Vagina (tissue), 2 donors: ENCODE measurements at regions not wholly inside any gene's neighbourhood (a gene's known extent, or its start where the extent isn't known, plus 50 kb on each side); places are given as distances from the start of the nearest gene placed in this dataset.

Experiments used
- DNase-seq, 2 donors: peaks; one replicate each; pipeline ENCODE4 v3.0.0-alpha.2; 2017; ENCODE audit errors: extremely low spot score in 2 of 2
- H3K27ac ChIP-seq: fragments of 200-600 bp; sonication (generic); one replicate; pipeline ENCODE4 v1.5.1; 2019
- H3K27me3 ChIP-seq: fragments of 200-600 bp; sonication (generic); one replicate; pipeline ENCODE4 v1.5.1; 2019
- H3K36me3 ChIP-seq, 2 donors: fragments of 200-600 bp; sonication (generic); one replicate each; pipeline ENCODE4 v1.5.1; 2017 to 2019
- H3K4me1 ChIP-seq: fragments of 200-600 bp; sonication (generic); one replicate; pipeline ENCODE4 v1.5.1; 2019
- H3K4me3 ChIP-seq, 2 donors: fragments of 200-600 bp; sonication (generic); 1 replicate in 1 of 2; 2 replicates in 1 of 2; pipeline ENCODE4 v1.5.1; 2016 to 2019
- H3K9me3 ChIP-seq: fragments of 200-600 bp; sonication (generic); one replicate; pipeline ENCODE4 v1.5.1; 2019
- CTCF ChIP-seq, 3 experiments: fragments of 450-650 bp in 2 of 3; fragments of 200-600 bp in 1 of 3; sonication (generic) in 1 of 3; IDR thresholded peaks; one replicate each; pipeline ENCODE4 v1.5.1; 2017 to 2019; ENCODE audit warnings: antibody characterized with exemption in 3 of 3, mild to moderate bottlenecking in 2 of 3, moderate library complexity in 2 of 3
- POLR2A ChIP-seq, 2 donors: fragments of 450-650 bp; IDR thresholded peaks; one replicate each; pipeline ENCODE4 v1.6.1; 2017; ENCODE audit warnings: antibody characterized with exemption in 2 of 2, mild to moderate bottlenecking in 2 of 2, moderate library complexity in 2 of 2
- POLR2AphosphoS5 ChIP-seq, 2 donors: sonication (generic); formaldehyde crosslinking; IDR thresholded peaks; one replicate each; pipeline ENCODE4 v1.9.0; 2017; ENCODE audit warnings: antibody characterized with exemption in 2 of 2, mild to moderate bottlenecking in 2 of 2, low read depth in 1 of 2; ENCODE audit not compliant: insufficient read depth in 1 of 2
- intact Hi-C: fragments of 100-400 bp; cut with DNase I; formaldehyde crosslinking; loops from one replicate; pipeline ENCODE4 v1.15.1; 2023

- Histone ChIP-seq H3K4me1 (peaks cover 11% of the 10 kb centered on the region), H3K36me3 (no peaks in the 10 kb centered on the region)
Observed at GRCh38 chr7:47672271-47672791, 90.4 kb upstream of the TNS3 start.

GRCh38 chr7:47671358-47671757 lies 89.4 kb upstream of the TNS3 start:
- no peak for DNase-seq
- Histone ChIP-seq H3K36me3 (no peaks in the 10 kb centered on the region), H3K4me3 (no peak overlapping the region), H3K27ac (no peak overlapping the region), H3K27me3 (no peaks in the 10 kb centered on the region), H3K4me1 (peaks cover 11% of the 10 kb centered on the region), H3K9me3 (no peaks in the 10 kb centered on the region)
- intact Hi-C loops, result no loop called here
- no peak for TF ChIP-seq POLR2A (IDR thresholded peaks at IDR 0.05)
- no peak for TF ChIP-seq CTCF (IDR thresholded peaks at IDR 0.05)
- no peak for TF ChIP-seq POLR2AphosphoS5 (IDR thresholded peaks at IDR 0.05; ENCODE audit: insufficient read depth in 1 of 2, low read depth in 1 of 2)

More at GRCh38 chr7:47672271-47672791, 90.4 kb upstream of the TNS3 start:
- TF ChIP-seq POLR2A (IDR thresholded peaks at IDR 0.05) (no peak), CTCF (IDR thresholded peaks at IDR 0.05) (no peak), POLR2AphosphoS5 (IDR thresholded peaks at IDR 0.05; ENCODE audit: insufficient read depth in 1 of 2, low read depth in 1 of 2) (no peak)
- H3K4me3 ChIP-seq, result no peak overlapping the region
- no peaks in the 10 kb centered on the region for H3K27me3 ChIP-seq
- no peaks in the 10 kb centered on the region for H3K9me3 ChIP-seq
- intact Hi-C loops, result no loop called here
- H3K27ac ChIP-seq, result no peak overlapping the region
- no peak for DNase-seq

GRCh38 chr7:47670729-47671128 lies 88.8 kb upstream of the TNS3 start:
- H3K4me3 ChIP-seq, result no peak overlapping the region

GRCh38 chr7:47669901-47670384 lies 88.0 kb upstream of the TNS3 start:
- TF ChIP-seq CTCF (IDR thresholded peaks at IDR 0.05) (no peak), POLR2A (IDR thresholded peaks at IDR 0.05) (no peak), POLR2AphosphoS5 (IDR thresholded peaks at IDR 0.05; ENCODE audit: insufficient read depth in 1 of 2, low read depth in 1 of 2) (no peak)
- intact Hi-C loops, result no loop called here
- Histone ChIP-seq H3K4me3 (no peak overlapping the region), H3K27ac (peak overlapping the region; percentile 31), H3K27me3 (no peaks in the 10 kb centered on the region), H3K9me3 (no peaks in the 10 kb centered on the region), H3K36me3 (no peaks in the 10 kb centered on the region), H3K4me1 (peaks cover 11% of the 10 kb centered on the region)
- no peak for DNase-seq

More at GRCh38 chr7:47670729-47671128, 88.8 kb upstream of the TNS3 start:
- Histone ChIP-seq H3K9me3 (no peaks in the 10 kb centered on the region), H3K4me1 (peaks cover 11% of the 10 kb centered on the region), H3K27me3 (no peaks in the 10 kb centered on the region), H3K27ac (no peak overlapping the region), H3K36me3 (no peaks in the 10 kb centered on the region)
- TF ChIP-seq POLR2AphosphoS5 (IDR thresholded peaks at IDR 0.05; ENCODE audit: insufficient read depth in 1 of 2, low read depth in 1 of 2), result no peak
- intact Hi-C loops, result no loop called here
- DNase-seq, result no peak

- intact Hi-C loops, result no loop called here
- H3K9me3 ChIP-seq, result no peaks in the 10 kb centered on the region
- peak overlapping the region; percentile 31 for H3K27ac ChIP-seq
- H3K36me3 ChIP-seq, result no peaks in the 10 kb centered on the region
- H3K4me1 ChIP-seq, result peaks cover 11% of the 10 kb centered on the region
- TF ChIP-seq POLR2A (IDR thresholded peaks at IDR 0.05), result no peak
- peak; percentile 36 to 37 for TF ChIP-seq POLR2AphosphoS5 (IDR thresholded peaks at IDR 0.05; ENCODE audit: insufficient read depth in 1 of 2, low read depth in 1 of 2)
- TF ChIP-seq CTCF (IDR thresholded peaks at IDR 0.05), result no peak
- no peak for DNase-seq
- no peak overlapping the region for H3K4me3 ChIP-seq
- H3K27me3 ChIP-seq, result no peaks in the 10 kb centered on the region
Observed at GRCh38 chr7:47669178-47669891, 87.4 kb upstream of the TNS3 start.
